H1 (cell line): ENCODE measurements at regions not wholly inside any gene's neighbourhood (a gene's known extent, or its start where the extent isn't known, plus 50 kb on each side); places are given as distances from the start of the nearest gene placed in this dataset.

Experiments
- RAD21 ChIP-seq, 2 experiments: IDR thresholded peaks in 1 of 2; conservative IDR thresholded peaks in 1 of 2; 2 replicates each; pipeline ENCODE4 v1.6.1; 2011; ENCODE audit warnings: low read depth in 2 of 2, low read length in 2 of 2, improper control_type of control experiment in 1 of 2, inconsistent platforms in 1 of 2, mild to moderate bottlenecking in 1 of 2, moderate library complexity in 1 of 2
- SIX5 ChIP-seq: IDR thresholded peaks from 2 replicates; pipeline ENCODE4 v1.6.1; 2011; ENCODE audit warnings: mild to moderate bottlenecking, low read depth, low read length

DNA sequence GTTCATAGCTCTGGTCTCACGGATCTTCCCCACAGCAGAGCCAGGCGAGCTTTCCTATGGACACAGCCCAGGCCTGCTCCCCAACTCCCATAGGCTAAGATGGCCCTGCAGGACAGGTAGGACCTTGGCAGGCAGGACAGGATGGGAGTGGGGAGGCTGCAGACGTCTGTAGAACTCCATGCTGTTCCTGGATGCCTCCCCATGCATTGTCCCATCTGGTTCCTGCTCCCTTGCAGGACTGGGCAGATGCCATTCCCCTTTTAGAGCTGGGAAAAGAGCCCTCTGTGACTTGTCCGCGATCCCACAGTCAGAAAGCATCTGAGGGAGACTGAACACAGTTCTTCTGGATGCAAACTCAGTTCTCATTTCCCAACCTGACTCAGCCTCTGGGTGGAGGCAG lies 71.9 kb upstream of the ATP5PO start (continued):
- TF ChIP-seq RAD21 (IDR thresholded peaks at IDR 0.05 in 1 of 2, conservative IDR thresholded peaks at IDR 0.05 in 1 of 2; ENCODE audit: low read depth in 2 of 2, low read length in 2 of 2) (no peak), SIX5 (no peak)
- TF ChIP-seq, all 59 proteins: peak for 0
